ENCODE measurements at regions not wholly inside any gene's neighbourhood (a gene's known extent, or its start where the extent isn't known, plus 50 kb on each side); places are given as distances from the start of the nearest gene placed in this dataset.

GRCh38 chr12:25041006-25041741, 92.3 kb upstream of the BCAT1 start:
- no peaks in the 10 kb centered on the region for H4K20me1 ChIP-seq (replicated peaks; ENCODE audit: insufficient read depth)
- no peaks in the 10 kb centered on the region for H3K27me3 Mint-ChIP-seq (ENCODE audit: insufficient read depth, low read depth, poor library complexity)

More at GRCh38 chr12:25041006-25041741, 92.3 kb upstream of the BCAT1 start:
- Mint-ChIP-seq H3K36me3 (ENCODE audit: low read depth) (no peaks in the 10 kb centered on the region), H3K4me1 (peaks cover 6% of the 10 kb centered on the region; the same call in 2 of the 3 replicates), H3K9me3 (peaks cover 4% of the 10 kb centered on the region; the same call in 2 of the 3 replicates), H3K4me3 (no peak overlapping the region), H3K27ac (0 out of 2 replicates have a peak overlapping the region, but pooled peaks have one; percentile 4)
- 0 out of 2 replicates have a peak, but pooled peaks cover 3% of the 10 kb centered on the region for H3K4me1 ChIP-seq (ENCODE audit: insufficient read depth)
- no peaks in the 10 kb centered on the region for H3K27me3 ChIP-seq (ENCODE audit: insufficient read depth)
- DNase-seq (ENCODE audit: low spot score) (no peak), ATAC-seq (no peak)
- H3K4me2 ChIP-seq = no peak overlapping the region
- H3K79me2 ChIP-seq (replicated peaks; ENCODE audit: insufficient read depth) = no peaks in the 10 kb centered on the region
- H3K4me3 ChIP-seq = no peak overlapping the region
- H3K36me3 ChIP-seq (ENCODE audit: insufficient read depth) = no peaks in the 10 kb centered on the region
- no peaks in the 10 kb centered on the region for H3F3A ChIP-seq (replicated peaks; ENCODE audit: low read depth)
- H3K27ac ChIP-seq (ENCODE audit: low read depth) = no peak overlapping the region
- TF ChIP-seq EZH2 (IDR thresholded peaks at IDR 0.05; ENCODE audit: low read depth, unreplicated experiment) (no peak), JUNB (IDR thresholded peaks at IDR 0.05; ENCODE audit: unreplicated experiment) (no peak), EZH2phosphoT487 (IDR thresholded peaks at IDR 0.05; ENCODE audit: unreplicated experiment) (no peak), ZNF114 (CRISPR knock-in tag; IDR thresholded peaks at IDR 0.05) (no peak), REST (IDR thresholded peaks at IDR 0.05; ENCODE audit: unreplicated experiment) (no peak), CTCF (conservative IDR thresholded peaks at IDR 0.05; ENCODE audit: low read depth in 2 of 2) (no peak), ZNF462 (CRISPR knock-in tag; IDR thresholded peaks at IDR 0.05) (no peak), CREB1 (CRISPR knock-in tag; IDR thresholded peaks at IDR 0.05; ENCODE audit: low read depth) (no peak), ETS1 (IDR thresholded peaks at IDR 0.05) (no peak), ZNF331 (CRISPR knock-in tag; IDR thresholded peaks at IDR 0.05; ENCODE audit: low read depth) (no peak), STAT1 (IDR thresholded peaks at IDR 0.05; ENCODE audit: unreplicated experiment) (no peak), POLR2AphosphoS5 (IDR thresholded peaks at IDR 0.05; ENCODE audit: low read depth) (no peak)
- peak overlapping the region; percentile 84 for H2AFZ ChIP-seq
- H3K9me2 ChIP-seq (ENCODE audit: insufficient read depth) = no peaks in the 10 kb centered on the region

All from GM23338 (cell line).